ENCODE measurements at regions not wholly inside any gene's neighbourhood (a gene's known extent, or its start where the extent isn't known, plus 50 kb on each side); places are given as distances from the start of the nearest gene placed in this dataset.

GRCh38 chr11:116172156-116172555 lies 600.6 kb downstream of the BUD13 start:
- in situ Hi-C loops (cut with HindIII; ENCODE audit: low pct_unique_long_range_greater_than_20kb, low sequenced_read_pairs) = no loop called here
- no peak overlapping the region for H3K27ac ChIP-seq (ENCODE audit: low read length)
- CTCF ChIA-PET = no interaction called here
- POLR2A ChIA-PET = no interaction called here
- intact Hi-C loops (cut with micrococcal nuclease; ENCODE audit: unreplicated experiment) = no loop called here
- no peaks in the 10 kb centered on the region for H3K36me3 ChIP-seq (ENCODE audit: control insufficient read depth, insufficient read depth, low read length)
- TF ChIP-seq, protein P1, sequence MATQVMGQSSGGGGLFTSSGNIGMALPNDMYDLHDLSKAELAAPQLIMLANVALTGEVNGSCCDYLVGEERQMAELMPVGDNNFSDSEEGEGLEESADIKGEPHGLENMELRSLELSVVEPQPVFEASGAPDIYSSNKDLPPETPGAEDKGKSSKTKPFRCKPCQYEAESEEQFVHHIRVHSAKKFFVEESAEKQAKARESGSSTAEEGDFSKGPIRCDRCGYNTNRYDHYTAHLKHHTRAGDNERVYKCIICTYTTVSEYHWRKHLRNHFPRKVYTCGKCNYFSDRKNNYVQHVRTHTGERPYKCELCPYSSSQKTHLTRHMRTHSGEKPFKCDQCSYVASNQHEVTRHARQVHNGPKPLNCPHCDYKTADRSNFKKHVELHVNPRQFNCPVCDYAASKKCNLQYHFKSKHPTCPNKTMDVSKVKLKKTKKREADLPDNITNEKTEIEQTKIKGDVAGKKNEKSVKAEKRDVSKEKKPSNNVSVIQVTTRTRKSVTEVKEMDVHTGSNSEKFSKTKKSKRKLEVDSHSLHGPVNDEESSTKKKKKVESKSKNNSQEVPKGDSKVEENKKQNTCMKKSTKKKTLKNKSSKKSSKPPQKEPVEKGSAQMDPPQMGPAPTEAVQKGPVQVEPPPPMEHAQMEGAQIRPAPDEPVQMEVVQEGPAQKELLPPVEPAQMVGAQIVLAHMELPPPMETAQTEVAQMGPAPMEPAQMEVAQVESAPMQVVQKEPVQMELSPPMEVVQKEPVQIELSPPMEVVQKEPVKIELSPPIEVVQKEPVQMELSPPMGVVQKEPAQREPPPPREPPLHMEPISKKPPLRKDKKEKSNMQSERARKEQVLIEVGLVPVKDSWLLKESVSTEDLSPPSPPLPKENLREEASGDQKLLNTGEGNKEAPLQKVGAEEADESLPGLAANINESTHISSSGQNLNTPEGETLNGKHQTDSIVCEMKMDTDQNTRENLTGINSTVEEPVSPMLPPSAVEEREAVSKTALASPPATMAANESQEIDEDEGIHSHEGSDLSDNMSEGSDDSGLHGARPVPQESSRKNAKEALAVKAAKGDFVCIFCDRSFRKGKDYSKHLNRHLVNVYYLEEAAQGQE (IDR thresholded peaks at IDR 0.05; ENCODE audit: insufficient read depth in 1 of 2, low read depth in 2 of 2, low read length in 1 of 2) = no peak
- no peak for TF ChIP-seq SIN3A (IDR thresholded peaks at IDR 0.05; ENCODE audit: borderline replicate concordance, insufficient read depth, low read depth, low read length)
- no peak for TF ChIP-seq CTCF (IDR thresholded peaks at IDR 0.05)
- no peak for TF ChIP-seq TCF7L2 (IDR thresholded peaks at IDR 0.05; ENCODE audit: low read depth, low read length)
- no peak for TF ChIP-seq POLR2AphosphoS5 (IDR thresholded peaks at IDR 0.05; ENCODE audit: low read depth, low read length)
- H3K4me1 ChIP-seq (ENCODE audit: control insufficient read depth, insufficient read depth, low read length) = no peaks in the 10 kb centered on the region
- H3K4me3 ChIP-seq (ENCODE audit: low read depth in 2 of 2, low read length in 2 of 2) = no peak overlapping the region
- no peaks in the 10 kb centered on the region; the same call in 1 of the 2 replicates for H3K27me3 ChIP-seq (ENCODE audit: control insufficient read depth, insufficient read depth, low read length)
- no peaks in the 10 kb centered on the region for H3K9me3 ChIP-seq (ENCODE audit: control insufficient read depth, insufficient read depth, low read depth, low read length)
- no TSS peak for BruUV-seq (replicated peaks)
- ATAC-seq (no peak), DNase-seq (ENCODE audit: low read depth, low spot score) (no peak)

GRCh38 chr11:116171271-116172140 lies 601.3 kb downstream of the BUD13 start:
- ChIA-PET CTCF (no interaction called here), POLR2A (no interaction called here)
- Histone ChIP-seq H3K4me1 (ENCODE audit: control insufficient read depth, insufficient read depth, low read length) (no peaks in the 10 kb centered on the region), H3K9me3 (ENCODE audit: control insufficient read depth, insufficient read depth, low read depth, low read length) (no peaks in the 10 kb centered on the region), H3K27ac (ENCODE audit: low read length) (no peak overlapping the region), H3K4me3 (ENCODE audit: low read depth in 2 of 2, low read length in 2 of 2) (no peak overlapping the region), H3K27me3 (ENCODE audit: control insufficient read depth, insufficient read depth, low read length) (no peaks in the 10 kb centered on the region; the same call in none of the 2 replicates), H3K36me3 (ENCODE audit: control insufficient read depth, insufficient read depth, low read length) (no peaks in the 10 kb centered on the region)
- intact Hi-C loops (cut with micrococcal nuclease; ENCODE audit: unreplicated experiment) = no loop called here
- DNase-seq (ENCODE audit: low read depth, low spot score) = no peak
- TF ChIP-seq POLR2AphosphoS5 (IDR thresholded peaks at IDR 0.05; ENCODE audit: low read depth, low read length) = no peak
- in situ Hi-C loops (cut with HindIII; ENCODE audit: low pct_unique_long_range_greater_than_20kb, low sequenced_read_pairs) = no loop called here
- no peak for ATAC-seq
- BruUV-seq (replicated peaks) = no TSS peak

GRCh38 chr11:116170526-116171120 lies 602.2 kb downstream of the BUD13 start:
- in situ Hi-C loops (cut with HindIII; ENCODE audit: low pct_unique_long_range_greater_than_20kb, low sequenced_read_pairs) = no loop called here
- ATAC-seq (no peak), DNase-seq (ENCODE audit: low read depth, low spot score) (no peak)
- peak; percentile 64; the same call in 1 of the 2 replicates for TF ChIP-seq CTCF (IDR thresholded peaks at IDR 0.05)
- TF ChIP-seq TCF7L2 (IDR thresholded peaks at IDR 0.05; ENCODE audit: low read depth, low read length) = no peak
- TF ChIP-seq, protein P1 (IDR thresholded peaks at IDR 0.05; ENCODE audit: insufficient read depth in 1 of 2, low read depth in 2 of 2, low read length in 1 of 2) = no peak
- TF ChIP-seq POLR2AphosphoS5 (IDR thresholded peaks at IDR 0.05; ENCODE audit: low read depth, low read length) = no peak
- Histone ChIP-seq H3K36me3 (ENCODE audit: control insufficient read depth, insufficient read depth, low read length) (no peaks in the 10 kb centered on the region), H3K27me3 (ENCODE audit: control insufficient read depth, insufficient read depth, low read length) (no peaks in the 10 kb centered on the region; the same call in none of the 2 replicates), H3K4me3 (ENCODE audit: low read depth in 2 of 2, low read length in 2 of 2) (no peak overlapping the region), H3K4me1 (ENCODE audit: control insufficient read depth, insufficient read depth, low read length) (no peaks in the 10 kb centered on the region), H3K27ac (ENCODE audit: low read length) (no peak overlapping the region), H3K9me3 (ENCODE audit: control insufficient read depth, insufficient read depth, low read depth, low read length) (no peaks in the 10 kb centered on the region)
- ChIA-PET POLR2A (no interaction called here), CTCF (interaction anchor here (0.6 kb wide), 1 partner anchor 499 kb away, joined by 4 read pairs; no protein-coding TSS in a partner anchor)
- BruUV-seq (replicated peaks) = no TSS peak
- intact Hi-C loops (cut with micrococcal nuclease; ENCODE audit: unreplicated experiment) = no loop called here
